Thyroid gland (tissue), 4 donors: ENCODE measurements at regions not wholly inside any gene's neighbourhood (a gene's known extent, or its start where the extent isn't known, plus 50 kb on each side); places are given as distances from the start of the nearest gene placed in this dataset.

Experiments
- CTCF ChIP-seq, 6 experiments: fragments of 200-600 bp in 3 of 6; fragments of 450-650 bp in 3 of 6; sonication (generic) in 3 of 6; IDR thresholded peaks; one replicate each; pipeline ENCODE4 v1.5.1; 2016 to 2019; ENCODE audit warnings: antibody characterized with exemption in 6 of 6, mild to moderate bottlenecking in 2 of 6, inconsistent platforms in 1 of 6, moderate library complexity in 1 of 6
- POLR2A ChIP-seq, 2 donors: fragments of 450-650 bp; IDR thresholded peaks; one replicate each; pipeline ENCODE4 v1.6.1; 2017; ENCODE audit warnings: antibody characterized with exemption in 2 of 2, mild to moderate bottlenecking in 2 of 2, moderate library complexity in 1 of 2

- TF ChIP-seq CTCF (IDR thresholded peaks at IDR 0.05) (no peak), POLR2A (IDR thresholded peaks at IDR 0.05) (no peak)
These were observed 113.6 kb downstream of the AXIN2 start for GRCh38 chr17:65447823-65448222.
